Lower leg skin (tissue), 4 donors: ENCODE measurements at regions not wholly inside any gene's neighbourhood (a gene's known extent, or its start where the extent isn't known, plus 50 kb on each side); places are given as distances from the start of the nearest gene placed in this dataset.

Experiments
- DNase-seq, 2 donors: peaks; one replicate each; pipeline ENCODE4 v3.0.0-alpha.2; 2019; ENCODE audit warnings: low spot score in 2 of 2
- H3K4me3 ChIP-seq: fragments of 200-600 bp; sonication (generic); 2 replicates; pipeline ENCODE4 v1.5.1; 2017; ENCODE audit warnings: mild to moderate bottlenecking, low read depth; ENCODE audit not compliant: poor library complexity, severe bottlenecking
- CTCF ChIP-seq, 3 donors: fragments of 450-650 bp; IDR thresholded peaks; one replicate each; pipeline ENCODE4 v1.5.1; 2016; ENCODE audit warnings: antibody characterized with exemption in 3 of 3, mild to moderate bottlenecking in 3 of 3, moderate library complexity in 2 of 3
- POLR2A ChIP-seq, 2 donors: fragments of 450-650 bp; IDR thresholded peaks; one replicate each; pipeline ENCODE4 v1.6.1; 2016 to 2017; ENCODE audit warnings: antibody characterized with exemption in 2 of 2, mild to moderate bottlenecking in 1 of 2, moderate library complexity in 1 of 2
- WGBS, 2 donors: methylation state at CpG; one replicate each; pipeline ENCODE4 v1.1.5; 2018; 5-methylcytosine and 5-hydroxymethylcytosine counted together
- intact Hi-C: fragments of 100-400 bp; cut with DNase I; formaldehyde crosslinking; loops from one replicate; pipeline ENCODE4 v1.15.0; 2023; ENCODE audit warnings: low total_unique reads

DNA sequence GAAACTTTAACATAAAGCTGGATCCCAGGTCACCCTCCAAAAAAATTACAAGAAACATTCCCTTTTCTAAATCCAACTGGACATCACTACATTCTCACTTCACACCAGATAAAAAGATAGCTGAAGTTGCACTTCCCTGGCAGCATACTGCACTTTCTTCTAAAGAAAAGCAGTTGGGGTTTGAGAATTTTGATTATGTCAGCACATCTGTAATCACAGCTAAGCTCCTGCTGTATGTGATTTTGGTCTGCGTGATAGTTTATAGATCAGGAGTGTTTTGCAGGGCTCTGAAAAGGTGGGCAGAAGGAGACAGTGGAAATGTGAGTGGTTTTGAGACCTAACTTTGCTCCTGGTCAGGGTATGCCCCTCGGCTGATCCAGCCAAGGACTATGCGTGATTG is 199.1 kb upstream of the AKR1E2 start:
- 96 to 97% methylated on average over 3 of the region's 3 CpGs for WGBS, 2 donors
- DNase-seq = no peak
- no peak for TF ChIP-seq POLR2A (IDR thresholded peaks at IDR 0.05)
- no peak for TF ChIP-seq CTCF (IDR thresholded peaks at IDR 0.05)
- intact Hi-C loops = no loop called here
- H3K4me3 ChIP-seq = no peak overlapping the region

DNA sequence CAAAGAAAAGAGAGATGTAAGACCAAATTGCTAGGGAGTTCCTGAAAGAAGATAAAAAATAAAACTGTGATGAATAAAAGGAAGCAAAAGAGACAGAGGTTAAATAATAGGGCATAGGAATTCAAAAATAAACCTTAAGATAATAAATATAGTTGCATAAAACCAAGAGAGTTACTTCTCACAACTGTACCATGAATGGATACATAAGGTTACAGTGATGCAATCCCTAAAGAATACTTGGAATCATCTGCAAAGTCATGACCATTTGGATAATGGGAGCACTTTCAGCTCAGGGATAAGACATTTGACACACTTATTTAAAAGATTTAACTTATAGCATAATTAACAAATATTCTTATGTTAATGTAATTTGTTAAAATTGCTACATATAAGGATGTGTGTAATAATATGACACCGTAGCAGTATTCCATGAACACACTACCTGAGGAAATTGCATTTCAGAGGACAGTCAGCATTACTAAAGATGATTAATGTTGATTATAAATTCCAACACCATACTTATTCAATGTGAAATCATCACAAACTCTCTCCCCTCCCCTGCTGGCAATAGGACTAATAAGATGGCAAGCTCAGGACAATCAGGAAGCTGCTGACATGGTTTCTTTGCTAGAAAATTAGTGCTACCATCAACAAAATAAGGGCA is 202.1 kb upstream of the AKR1E2 start:
- intact Hi-C loops = no loop called here
- no peak for DNase-seq
- no peak overlapping the region for H3K4me3 ChIP-seq
- 90 to 94% methylated on average over 1 of the region's 1 CpG for WGBS, 2 donors
- no peak for TF ChIP-seq CTCF (IDR thresholded peaks at IDR 0.05)
- TF ChIP-seq POLR2A (IDR thresholded peaks at IDR 0.05) = no peak

GRCh38 chr10:4623200-4623599 is 202.8 kb upstream of the AKR1E2 start:
- DNase-seq = no peak
- TF ChIP-seq CTCF (IDR thresholded peaks at IDR 0.05) (no peak), POLR2A (IDR thresholded peaks at IDR 0.05) (no peak)
- 92 to 95% methylated on average over 7 of the region's 7 CpGs for WGBS, 2 donors
- intact Hi-C loops = no loop called here
- no peak overlapping the region for H3K4me3 ChIP-seq

- DNase-seq = no peak
- intact Hi-C loops = no loop called here
- TF ChIP-seq CTCF (IDR thresholded peaks at IDR 0.05) = no peak
- TF ChIP-seq POLR2A (IDR thresholded peaks at IDR 0.05) = no peak
- H3K4me3 ChIP-seq = no peak overlapping the region
- 88 to 92% methylated on average over 2 of the region's 2 CpGs for WGBS, 2 donors
These were observed 203.6 kb upstream of the AKR1E2 start for GRCh38 chr10:4622384-4622783.

DNA sequence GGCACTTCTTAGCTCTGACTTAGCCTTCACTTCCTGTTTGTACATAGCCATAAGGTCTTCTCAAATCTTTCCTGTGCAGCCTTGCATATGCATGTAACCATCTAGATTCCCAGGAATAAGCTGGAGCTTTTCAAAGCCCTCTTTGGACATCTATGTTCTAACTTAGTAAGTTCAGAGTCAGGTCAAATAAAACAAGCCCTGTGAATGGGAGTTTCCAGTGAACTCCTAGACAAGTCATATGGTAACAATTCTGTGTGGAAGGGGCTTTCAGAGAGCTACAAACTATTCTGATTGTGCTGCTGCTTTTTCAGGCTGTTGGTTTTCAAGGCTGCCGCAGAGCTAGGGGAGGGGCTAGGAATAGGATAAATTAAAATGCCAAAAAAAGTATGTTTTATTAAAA is 208.4 kb upstream of the AKR1E2 start:
- no peak overlapping the region for H3K4me3 ChIP-seq
- intact Hi-C loops = no loop called here
- no peak for TF ChIP-seq CTCF (IDR thresholded peaks at IDR 0.05)
- no peak for TF ChIP-seq POLR2A (IDR thresholded peaks at IDR 0.05)
- WGBS, 2 donors = 68 to 83% methylated on average over 1 of the region's 1 CpG
- no peak for DNase-seq

DNA sequence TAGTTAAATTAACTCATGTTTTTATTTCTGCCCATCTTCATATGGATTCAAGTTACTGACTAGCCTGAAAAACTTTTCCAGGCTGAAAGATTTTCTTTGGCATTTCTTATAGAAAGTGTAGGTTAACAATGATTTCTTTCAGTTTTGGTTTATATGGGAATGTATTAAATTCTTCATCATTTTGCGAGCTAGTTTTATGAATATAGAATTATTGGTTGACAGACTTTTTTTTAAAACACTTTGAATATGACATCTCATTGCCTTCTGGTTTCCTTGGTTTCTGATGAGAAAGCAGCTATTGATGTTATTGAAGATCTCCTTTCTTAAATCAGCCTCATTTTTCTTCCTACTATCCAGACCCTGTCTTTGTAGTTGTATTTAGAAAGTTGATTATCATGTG is 211.0 kb upstream of the AKR1E2 start:
- intact Hi-C loops = no loop called here
- H3K4me3 ChIP-seq = no peak overlapping the region
- 98 to 100% methylated on average over 1 of the region's 1 CpG for WGBS, 2 donors
- no peak for TF ChIP-seq POLR2A (IDR thresholded peaks at IDR 0.05)
- no peak for TF ChIP-seq CTCF (IDR thresholded peaks at IDR 0.05)
- no peak for DNase-seq
